Stimulated activated CD4-positive, alpha-beta T cell treated with anti-CD3 and anti-CD28 coated beads, Interleukin-12 subunit alpha, Interleukin-12 subunit beta, amount 100 ng/mL, for 48 hours (primary cell): ENCODE measurements at regions not wholly inside any gene's neighbourhood (a gene's known extent, or its start where the extent isn't known, plus 50 kb on each side); places are given as distances from the start of the nearest gene placed in this dataset.
"Not testable (repeated sequence)": the region's sequence is repeated elsewhere in the genome, so short reads cannot be mapped to it uniquely, and the experiment has no call there.

Source experiments
- DNase-seq, 3 donors: peaks; one replicate each; pipeline ENCODE4 v3.0.0-alpha.2; 2020; ENCODE audit warnings: low read depth in 2 of 3, low spot score in 1 of 3

GRCh38 chr5:143588933-143589662 is 185.6 kb upstream of the NR3C1 start:
- no peak for DNase-seq

GRCh38 chr5:143588121-143588520 is 184.6 kb upstream of the NR3C1 start:
- not testable (repeated sequence) for DNase-seq

GRCh38 chr5:143586781-143587362 is 183.4 kb upstream of the NR3C1 start:
- no peak for DNase-seq

GRCh38 chr5:143585970-143586369 is 182.5 kb upstream of the NR3C1 start:
- DNase-seq = no peak

GRCh38 chr5:143583409-143583808 is 179.9 kb upstream of the NR3C1 start:
- no peak for DNase-seq

- no peak for DNase-seq
Measured at GRCh38 chr5:143582869-143583268, 179.4 kb upstream of the NR3C1 start.

- no peak for DNase-seq
Measured at GRCh38 chr5:143582176-143582575, 178.7 kb upstream of the NR3C1 start.

GRCh38 chr5:143581649-143582048 is 178.2 kb upstream of the NR3C1 start:
- no peak for DNase-seq

- DNase-seq = no peak
Measured at GRCh38 chr5:143581147-143581546, 177.7 kb upstream of the NR3C1 start.

GRCh38 chr5:143576711-143577484 is 173.4 kb upstream of the NR3C1 start:
- DNase-seq = no peak

GRCh38 chr5:143575286-143575685 is 171.8 kb upstream of the NR3C1 start:
- no peak for DNase-seq

- no peak for DNase-seq
Measured at GRCh38 chr5:143574236-143574635, 170.8 kb upstream of the NR3C1 start.

- no peak for DNase-seq
Measured at GRCh38 chr5:143573568-143574170, 170.2 kb upstream of the NR3C1 start.

- no peak for DNase-seq
Measured at GRCh38 chr5:143572671-143573070, 169.2 kb upstream of the NR3C1 start.

GRCh38 chr5:143571642-143572624 is 168.4 kb upstream of the NR3C1 start:
- DNase-seq = no peak

- DNase-seq = no peak
Measured at GRCh38 chr5:143570989-143571388, 167.5 kb upstream of the NR3C1 start.

GRCh38 chr5:143569722-143570567 is 166.5 kb upstream of the NR3C1 start:
- no peak for DNase-seq

GRCh38 chr5:143569213-143569701 is 165.8 kb upstream of the NR3C1 start:
- DNase-seq = no peak
